GM23248 (cell line): ENCODE measurements at regions not wholly inside any gene's neighbourhood (a gene's known extent, or its start where the extent isn't known, plus 50 kb on each side); places are given as distances from the start of the nearest gene placed in this dataset.

Source experiments
- DNase-seq: peaks from one replicate; pipeline ENCODE4 v3.0.0-alpha.2; 2015
- H2AFZ ChIP-seq: fragments of 200-600 bp; sonication (generic); 2 replicates; pipeline ENCODE4 v1.6.1; 2016; ENCODE audit warnings: antibody characterized with exemption
- H3F3A ChIP-seq: fragments of 200-600 bp; sonication (generic); 2 replicates; pipeline ENCODE4 v1.6.1; 2016; ENCODE audit warnings: mild to moderate bottlenecking, antibody characterized with exemption, mixed run types; ENCODE audit not compliant: insufficient read depth
- H3K27ac ChIP-seq: fragments of 200-600 bp; sonication (generic); 2 replicates; pipeline ENCODE4 v1.5.1; 2016; ENCODE audit warnings: mild to moderate bottlenecking
- H3K27me3 ChIP-seq: fragments of 200-600 bp; sonication (generic); replicated peaks from 2 replicates; pipeline ENCODE4 v1.6.1; 2016; ENCODE audit warnings: mild to moderate bottlenecking; ENCODE audit not compliant: insufficient read depth
- H3K36me3 ChIP-seq: fragments of 200-600 bp; sonication (generic); 2 replicates; pipeline ENCODE4 v1.6.1; 2016; ENCODE audit warnings: low read depth, mild to moderate bottlenecking
- H3K4me1 ChIP-seq: fragments of 200-600 bp; sonication (generic); 2 replicates; pipeline ENCODE4 v1.6.1; 2016; ENCODE audit warnings: mild to moderate bottlenecking; ENCODE audit not compliant: insufficient read depth
- H3K4me2 ChIP-seq: fragments of 200-600 bp; sonication (generic); one replicate; pipeline ENCODE4 v1.6.1; 2016; ENCODE audit warnings: mild to moderate bottlenecking; ENCODE audit not compliant: unreplicated experiment
- H3K4me3 ChIP-seq: fragments of 200-600 bp; sonication (generic); 2 replicates; pipeline ENCODE4 v1.5.1; 2016; ENCODE audit warnings: mild to moderate bottlenecking
- H3K79me2 ChIP-seq: fragments of 200-600 bp; sonication (generic); 2 replicates; pipeline ENCODE4 v1.6.1; 2016; ENCODE audit warnings: mild to moderate bottlenecking; ENCODE audit not compliant: insufficient read depth
- H3K9ac ChIP-seq: fragments of 200-600 bp; sonication (generic); 2 replicates; pipeline ENCODE4 v1.6.1; 2016; ENCODE audit warnings: mild to moderate bottlenecking
- H3K9me2 ChIP-seq: fragments of 200-600 bp; sonication (generic); 2 replicates; pipeline ENCODE4 v1.6.1; 2016; ENCODE audit warnings: mixed run types, mild to moderate bottlenecking, moderate library complexity; ENCODE audit not compliant: insufficient read depth
- H3K9me3 ChIP-seq: fragments of 200-600 bp; sonication (generic); one replicate; pipeline ENCODE4 v1.6.1; 2017; ENCODE audit warnings: low read depth
- H4K20me1 ChIP-seq: fragments of 200-600 bp; sonication (generic); 2 replicates; pipeline ENCODE4 v1.6.0; 2016; ENCODE audit not compliant: insufficient read depth
- EZH2 ChIP-seq: fragments of 200-600 bp; sonication (generic); IDR thresholded peaks from 2 replicates; pipeline ENCODE4 v1.6.1; 2018; ENCODE audit warnings: antibody characterized with exemption, mild to moderate bottlenecking; ENCODE audit not compliant: insufficient read depth, poor library complexity, severe bottlenecking
- EZH2phosphoT487 ChIP-seq: fragments of 200-600 bp; sonication (generic); IDR thresholded peaks from 2 replicates; pipeline ENCODE4 v1.6.1; 2018; ENCODE audit warnings: antibody characterized with exemption, moderate library complexity, mild to moderate bottlenecking, low read depth; ENCODE audit not compliant: insufficient read depth
- WGBS, 2 experiments: methylation state at CpG; one replicate each; pipeline ENCODE4 v1.1.6; 2015 to 2017; ENCODE audit warnings: low lambda C conversion rate in 2 of 2, low coverage in 1 of 2; ENCODE audit errors: missing lambda C conversion rate in 2 of 2; 5-methylcytosine and 5-hydroxymethylcytosine counted together
- in situ Hi-C: fragments of 300-500 bp; cut with MboI; formaldehyde crosslinking; loops from 2 replicates; pipeline ENCODE4 v1.15.0; 2020

DNA sequence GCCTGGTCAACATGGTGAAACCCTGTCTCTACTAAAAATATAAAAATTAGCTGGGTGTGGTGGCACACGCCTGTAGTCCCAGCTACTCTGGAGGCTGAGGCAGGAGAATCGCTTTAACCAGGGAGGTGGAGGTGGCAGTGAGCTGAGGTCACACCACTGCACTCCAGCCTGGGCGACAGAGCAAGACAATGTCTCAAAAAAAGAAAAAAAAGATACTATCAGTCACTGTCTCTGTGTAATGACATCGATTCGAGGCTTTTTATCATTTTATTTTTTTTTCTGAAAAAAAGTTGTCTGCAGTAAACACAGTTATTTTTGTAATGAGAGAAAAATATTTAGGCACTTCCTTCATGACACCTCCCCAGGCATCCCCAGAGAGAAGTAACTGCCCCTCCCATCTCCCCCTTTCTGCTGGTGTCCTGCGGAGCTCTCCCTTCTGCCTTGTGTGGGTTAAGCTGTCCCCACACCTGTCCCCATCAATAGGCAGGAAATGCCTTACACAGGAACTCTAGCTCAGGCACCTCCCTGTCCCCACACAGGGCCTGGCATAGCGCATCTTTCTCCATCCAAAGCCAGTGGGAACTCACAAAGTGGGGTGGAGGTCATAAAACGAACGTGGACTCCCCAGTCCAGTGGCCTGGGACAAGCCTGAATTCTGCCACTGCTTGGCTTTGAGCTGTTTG lies 132.0 kb downstream of the SYF2 start:
- Histone ChIP-seq H3K4me3 (no peak overlapping the region), H3K4me2 (no peak overlapping the region), H2AFZ (no peak overlapping the region), H3K4me1 (no peaks in the 10 kb centered on the region), H4K20me1 (no peaks in the 10 kb centered on the region), H3K27me3 (peaks cover 20% of the 10 kb centered on the region; the same call in 1 of the 2 replicates), H3K36me3 (no peaks in the 10 kb centered on the region), H3K9me2 (no peaks in the 10 kb centered on the region), H3F3A (no peaks in the 10 kb centered on the region), H3K9ac (no peak overlapping the region), H3K79me2 (no peaks in the 10 kb centered on the region), H3K9me3 (no peaks in the 10 kb centered on the region), H3K27ac (no peak overlapping the region)
- no peak for TF ChIP-seq EZH2
- no peak for TF ChIP-seq EZH2phosphoT487
- in situ Hi-C loops, result no loop called here
- DNase-seq, result no peak
- WGBS, 2 experiments, result 51 to 53% methylated on average over 9 of the region's 9 CpGs

DNA sequence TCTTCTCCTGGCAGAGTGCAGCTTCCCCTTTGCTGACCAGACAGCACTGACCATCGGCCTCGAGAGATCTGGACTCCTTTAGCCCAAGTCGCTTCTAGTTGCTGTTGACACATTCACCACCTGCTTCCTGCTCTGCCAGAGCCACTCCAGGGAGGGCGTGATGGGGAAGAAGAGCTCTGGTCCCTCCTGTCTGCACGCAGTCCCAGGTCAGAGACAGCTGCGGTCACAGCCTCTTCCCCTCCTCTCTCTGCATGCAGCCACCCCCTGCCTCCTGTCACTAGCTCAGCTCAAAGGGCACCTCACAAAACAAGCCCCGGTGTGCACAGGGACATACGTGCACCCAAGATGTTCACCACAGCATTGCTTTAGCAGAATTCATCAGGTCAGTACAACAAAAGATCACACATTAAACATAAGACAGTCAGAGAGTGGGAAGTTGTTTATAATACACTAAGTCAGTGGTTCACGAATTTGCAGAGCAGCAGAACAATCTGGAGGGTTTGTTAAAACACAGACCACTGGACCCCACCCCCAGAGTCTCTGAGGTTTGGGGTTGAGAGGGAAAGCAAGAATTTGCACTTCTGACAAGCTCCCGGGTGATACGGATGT lies 132.9 kb downstream of the SYF2 start:
- H3K27me3 ChIP-seq, result peaks cover 24% of the 10 kb centered on the region
- no peak for TF ChIP-seq EZH2phosphoT487
- TF ChIP-seq EZH2, result no peak
- in situ Hi-C loops, result no loop called here
- no peak overlapping the region for H3K9ac ChIP-seq
- H3F3A ChIP-seq, result no peaks in the 10 kb centered on the region
- no peak for DNase-seq
- no peaks in the 10 kb centered on the region for H3K9me3 ChIP-seq
- H3K4me2 ChIP-seq, result no peak overlapping the region
- no peaks in the 10 kb centered on the region for H3K79me2 ChIP-seq
- no peaks in the 10 kb centered on the region for H4K20me1 ChIP-seq
- WGBS, 2 experiments, result 40 to 48% methylated on average over 11 of the region's 11 CpGs
- H2AFZ ChIP-seq, result no peak overlapping the region
- H3K4me1 ChIP-seq, result no peaks in the 10 kb centered on the region
- H3K9me2 ChIP-seq, result no peaks in the 10 kb centered on the region
- no peaks in the 10 kb centered on the region for H3K36me3 ChIP-seq
- no peak overlapping the region for H3K27ac ChIP-seq
- H3K4me3 ChIP-seq, result no peak overlapping the region

DNA sequence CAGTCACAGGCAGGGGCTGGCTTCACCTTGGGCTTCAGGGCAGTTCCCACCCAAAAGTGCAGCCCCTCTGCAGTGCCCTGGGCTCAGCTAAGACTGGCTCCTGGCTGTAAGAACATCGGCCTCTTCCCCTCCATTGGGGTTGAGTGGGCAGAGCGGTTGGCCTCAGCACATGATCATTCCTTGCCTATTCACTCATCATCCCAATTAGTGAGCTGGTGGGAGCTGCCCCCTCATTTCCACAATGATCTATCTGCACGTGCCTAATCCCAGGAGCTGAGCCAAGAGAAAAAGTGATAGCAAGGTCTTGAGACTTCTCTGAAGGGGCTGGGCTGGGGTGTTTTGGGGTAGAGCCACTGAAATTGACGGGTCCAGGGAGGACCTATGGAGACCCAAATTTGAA lies 133.6 kb downstream of the SYF2 start:
- no peaks in the 10 kb centered on the region for H3K9me3 ChIP-seq
- 49 to 50% methylated on average over 4 of the region's 4 CpGs for WGBS, 2 experiments
- DNase-seq, result peak; percentile 13
- TF ChIP-seq EZH2, result no peak
- no peak overlapping the region for H3K27ac ChIP-seq
- H3K4me1 ChIP-seq, result no peaks in the 10 kb centered on the region
- no peaks in the 10 kb centered on the region for H3K79me2 ChIP-seq
- no peak overlapping the region for H3K9ac ChIP-seq
- no peak overlapping the region for H3K4me2 ChIP-seq
- no peak overlapping the region for H2AFZ ChIP-seq
- H3F3A ChIP-seq, result no peaks in the 10 kb centered on the region
- H3K9me2 ChIP-seq, result no peaks in the 10 kb centered on the region
- peaks cover 26% of the 10 kb centered on the region; the same call in 1 of the 2 replicates for H3K27me3 ChIP-seq
- in situ Hi-C loops, result no loop called here
- no peaks in the 10 kb centered on the region for H3K36me3 ChIP-seq
- no peak overlapping the region for H3K4me3 ChIP-seq
- no peaks in the 10 kb centered on the region for H4K20me1 ChIP-seq

DNA sequence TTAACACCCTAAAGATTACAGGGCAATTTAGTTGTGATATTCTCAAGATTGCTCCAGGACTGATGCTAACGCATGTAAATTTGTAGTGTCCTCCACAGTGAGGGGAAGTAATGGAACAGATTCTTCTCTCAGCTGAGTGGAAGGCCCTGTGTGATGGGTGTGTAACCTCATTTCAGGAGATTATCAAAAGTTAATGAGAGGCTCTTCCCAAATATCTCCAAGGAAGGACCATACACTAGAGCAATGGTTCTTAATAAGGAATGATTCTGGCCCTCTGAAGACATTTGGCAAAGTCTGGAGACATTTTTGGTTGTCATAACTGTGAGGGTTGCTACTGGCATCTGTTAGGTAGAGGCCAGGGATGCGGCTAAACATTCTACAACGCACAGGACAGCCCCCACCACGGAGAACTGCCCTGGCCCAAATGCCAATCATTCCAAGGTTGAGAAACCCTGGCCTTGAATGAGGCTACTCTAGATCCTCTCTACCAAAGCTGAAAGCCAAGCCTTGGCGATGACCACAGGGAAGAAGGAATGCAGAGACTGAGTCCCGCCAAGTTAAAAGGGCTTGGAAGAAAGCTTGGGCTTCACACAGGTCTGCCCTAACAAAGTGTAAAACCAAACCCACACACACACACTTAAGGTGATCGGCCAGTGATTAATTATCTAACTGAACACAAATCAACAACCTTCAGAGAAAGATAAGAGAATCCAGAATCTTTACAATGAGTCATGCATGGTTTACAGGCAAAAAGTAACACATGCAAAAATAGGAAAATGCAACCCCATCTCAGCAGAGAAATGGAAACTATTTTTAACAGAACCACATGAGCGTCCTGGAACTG lies 135.8 kb downstream of the SYF2 start:
- in situ Hi-C loops, result no loop called here
- H4K20me1 ChIP-seq, result no peaks in the 10 kb centered on the region
- TF ChIP-seq EZH2, result no peak
- TF ChIP-seq EZH2phosphoT487, result no peak
- no peaks in the 10 kb centered on the region for H3K36me3 ChIP-seq
- H3K27me3 ChIP-seq, result peaks cover 32% of the 10 kb centered on the region
- no peaks in the 10 kb centered on the region for H3K4me1 ChIP-seq
- no peak overlapping the region for H3K9ac ChIP-seq
- H2AFZ ChIP-seq, result no peak overlapping the region
- no peaks in the 10 kb centered on the region for H3K79me2 ChIP-seq
- no peaks in the 10 kb centered on the region for H3K9me2 ChIP-seq
- no peak overlapping the region for H3K4me3 ChIP-seq
- DNase-seq, result no peak
- no peak overlapping the region for H3K4me2 ChIP-seq
- H3F3A ChIP-seq, result no peaks in the 10 kb centered on the region
- H3K9me3 ChIP-seq, result no peaks in the 10 kb centered on the region
- no peak overlapping the region for H3K27ac ChIP-seq
- 63 to 65% methylated on average over 8 of the region's 8 CpGs for WGBS, 2 experiments
